Coronary artery (tissue), 2 donors: ENCODE measurements at regions not wholly inside any gene's neighbourhood (a gene's known extent, or its start where the extent isn't known, plus 50 kb on each side); places are given as distances from the start of the nearest gene placed in this dataset.

Experiments used
- DNase-seq: peaks from one replicate; pipeline ENCODE4 v3.0.0-alpha.2; 2017; ENCODE audit warnings: low spot score
- H3K27ac ChIP-seq, 2 donors: fragments of 200-600 bp; sonication (generic); one replicate each; pipeline ENCODE4 v1.5.1; 2016 to 2019
- H3K4me3 ChIP-seq: fragments of 200-600 bp; sonication (generic); 2 replicates; pipeline ENCODE4 v1.5.1; 2016; ENCODE audit warnings: mild to moderate bottlenecking, moderate library complexity
- TF ChIP-seq, protein P1 (sequence below): fragments of 200-600 bp; sonication (generic); IDR thresholded peaks from one replicate; pipeline ENCODE4 v1.5.1; 2019; ENCODE audit warnings: antibody characterized with exemption

DNA sequence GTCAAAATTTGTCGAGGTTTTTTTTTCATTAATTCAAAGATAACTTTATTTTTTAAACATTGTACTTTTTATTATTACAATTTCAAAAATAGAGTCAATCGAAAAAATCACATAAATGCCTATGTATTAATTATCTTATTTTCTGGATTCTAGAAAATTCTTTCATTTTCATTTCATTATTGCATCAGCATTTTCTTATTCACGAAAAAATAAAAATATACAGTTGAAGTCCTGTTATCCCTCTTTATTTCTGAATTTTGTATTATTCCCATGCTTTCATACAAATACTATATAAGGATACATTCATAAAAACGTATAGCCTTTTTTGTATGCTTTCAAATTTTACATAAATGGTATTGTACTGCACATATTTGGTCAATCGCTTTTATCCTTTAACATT lies 681.0 kb upstream of the USP24 start:
- no peak for DNase-seq
- Histone ChIP-seq H3K4me3 (no peak overlapping the region), H3K27ac (no peak overlapping the region)
- TF ChIP-seq, protein P1, sequence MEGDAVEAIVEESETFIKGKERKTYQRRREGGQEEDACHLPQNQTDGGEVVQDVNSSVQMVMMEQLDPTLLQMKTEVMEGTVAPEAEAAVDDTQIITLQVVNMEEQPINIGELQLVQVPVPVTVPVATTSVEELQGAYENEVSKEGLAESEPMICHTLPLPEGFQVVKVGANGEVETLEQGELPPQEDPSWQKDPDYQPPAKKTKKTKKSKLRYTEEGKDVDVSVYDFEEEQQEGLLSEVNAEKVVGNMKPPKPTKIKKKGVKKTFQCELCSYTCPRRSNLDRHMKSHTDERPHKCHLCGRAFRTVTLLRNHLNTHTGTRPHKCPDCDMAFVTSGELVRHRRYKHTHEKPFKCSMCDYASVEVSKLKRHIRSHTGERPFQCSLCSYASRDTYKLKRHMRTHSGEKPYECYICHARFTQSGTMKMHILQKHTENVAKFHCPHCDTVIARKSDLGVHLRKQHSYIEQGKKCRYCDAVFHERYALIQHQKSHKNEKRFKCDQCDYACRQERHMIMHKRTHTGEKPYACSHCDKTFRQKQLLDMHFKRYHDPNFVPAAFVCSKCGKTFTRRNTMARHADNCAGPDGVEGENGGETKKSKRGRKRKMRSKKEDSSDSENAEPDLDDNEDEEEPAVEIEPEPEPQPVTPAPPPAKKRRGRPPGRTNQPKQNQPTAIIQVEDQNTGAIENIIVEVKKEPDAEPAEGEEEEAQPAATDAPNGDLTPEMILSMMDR, result no peak

DNA sequence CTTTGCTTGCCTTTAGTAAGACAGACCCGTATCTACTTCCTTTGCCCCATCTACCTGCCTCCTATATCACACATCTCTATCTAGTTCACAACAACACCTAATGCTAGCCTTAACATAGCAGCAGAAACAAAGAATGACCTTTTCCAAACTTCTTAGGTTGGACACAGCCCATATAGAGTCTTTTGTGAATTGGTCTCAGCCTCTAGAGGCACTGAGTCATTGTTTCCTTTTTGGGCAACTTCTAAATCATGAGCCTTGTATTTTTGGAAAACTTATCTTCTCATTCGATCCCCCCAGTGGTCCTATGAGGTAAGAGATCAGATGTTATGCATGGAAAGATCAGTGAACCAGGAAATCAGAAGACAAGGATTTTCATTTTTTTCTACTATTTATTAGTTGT lies 679.4 kb upstream of the USP24 start:
- no peak for DNase-seq
- no peak overlapping the region for H3K4me3 ChIP-seq
- no peak overlapping the region for H3K27ac ChIP-seq
- TF ChIP-seq, protein P1, result no peak

DNA sequence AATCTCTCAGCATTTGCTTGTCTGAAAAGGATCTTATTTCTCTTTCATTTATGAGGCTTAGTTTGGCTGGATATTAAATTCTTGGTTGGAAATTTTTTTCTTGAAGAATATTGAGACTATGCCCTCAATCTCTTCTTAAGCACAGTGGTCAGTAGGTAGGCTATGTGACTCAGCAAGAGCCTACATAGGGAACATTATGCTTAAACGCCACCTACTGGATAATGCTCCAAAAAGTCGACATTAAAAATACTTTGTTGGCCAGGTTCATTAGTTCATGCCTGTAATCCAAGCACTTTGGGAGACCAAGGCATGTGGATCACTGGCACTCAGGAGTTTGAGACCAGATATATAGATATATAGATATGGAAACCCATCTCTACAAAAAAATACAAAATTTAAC lies 678.0 kb upstream of the USP24 start:
- TF ChIP-seq, protein P1, result no peak
- Histone ChIP-seq H3K27ac (no peak overlapping the region), H3K4me3 (no peak overlapping the region)
- DNase-seq, result no peak

DNA sequence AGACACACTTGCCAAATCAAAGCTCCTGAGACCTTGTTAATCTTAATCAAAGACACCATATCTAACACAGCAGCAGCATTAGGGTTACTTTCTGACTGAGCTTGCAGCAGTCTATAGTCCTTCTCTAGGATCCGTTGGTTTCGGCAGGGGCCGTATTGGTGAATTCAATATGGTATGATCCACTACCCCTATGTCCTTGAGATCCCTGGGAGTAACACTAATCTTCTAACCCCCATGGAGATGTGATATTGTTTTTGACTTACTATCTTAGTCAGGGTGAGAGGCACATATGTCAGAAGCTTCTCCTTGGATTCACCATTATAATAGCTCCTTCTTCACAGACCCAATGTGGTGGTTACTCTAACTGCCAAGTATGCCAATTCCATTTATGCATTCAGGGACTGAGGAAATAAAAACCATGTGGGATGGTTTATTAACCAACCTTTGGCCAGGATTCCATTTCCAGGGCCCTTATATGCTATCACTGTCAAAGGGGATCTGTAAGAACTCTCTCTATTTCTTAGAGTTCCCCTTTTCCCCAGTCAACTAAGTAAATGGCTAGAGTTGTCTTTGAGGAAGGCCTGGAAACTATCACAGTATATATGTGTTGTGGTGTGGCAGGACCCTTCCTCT lies 673.6 kb upstream of the USP24 start:
- Histone ChIP-seq H3K27ac (no peak overlapping the region), H3K4me3 (no peak overlapping the region)
- TF ChIP-seq, protein P1, result no peak
- DNase-seq, result no peak

DNA sequence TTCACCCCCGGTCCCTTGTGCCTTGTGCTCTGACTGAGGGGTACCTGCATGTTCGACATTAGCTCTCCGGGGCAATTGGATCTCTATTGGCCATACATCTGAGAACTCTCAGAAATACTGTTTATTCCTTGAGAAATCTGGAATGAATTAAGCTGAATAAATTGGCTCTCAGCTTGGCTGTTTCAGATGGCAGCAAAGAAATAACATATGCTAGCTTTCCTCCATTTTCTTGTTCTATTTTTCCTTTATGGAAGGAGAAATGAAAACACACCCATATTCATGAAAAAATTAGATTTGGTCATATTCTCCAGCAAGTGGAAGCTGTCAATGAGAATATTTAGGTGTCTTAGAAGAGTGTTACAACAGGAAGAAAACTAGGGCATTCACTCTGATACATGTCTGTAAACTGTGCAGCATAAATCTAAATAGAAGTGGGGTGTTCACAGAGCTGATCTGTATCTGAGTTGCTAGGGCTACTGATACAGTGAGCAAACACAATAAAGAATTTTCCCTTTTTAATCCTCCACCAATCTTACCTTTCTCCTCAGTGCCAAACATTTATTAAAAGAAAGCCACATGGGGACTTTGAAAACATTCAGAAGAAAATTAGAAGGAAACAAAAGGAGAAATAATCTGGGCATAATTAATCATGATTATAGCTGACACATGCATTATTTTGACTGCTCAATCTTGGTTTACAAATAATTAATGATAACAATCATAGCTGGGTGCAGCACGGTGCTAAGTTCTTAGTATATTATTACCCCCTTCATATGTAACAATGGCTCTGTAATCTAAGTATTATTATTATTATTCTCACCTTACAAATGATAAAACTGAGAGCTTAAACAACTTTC lies 671.9 kb upstream of the USP24 start:
- TF ChIP-seq, protein P1, result no peak
- no peak for DNase-seq
- no peak overlapping the region for H3K4me3 ChIP-seq
- no peak overlapping the region for H3K27ac ChIP-seq

DNA sequence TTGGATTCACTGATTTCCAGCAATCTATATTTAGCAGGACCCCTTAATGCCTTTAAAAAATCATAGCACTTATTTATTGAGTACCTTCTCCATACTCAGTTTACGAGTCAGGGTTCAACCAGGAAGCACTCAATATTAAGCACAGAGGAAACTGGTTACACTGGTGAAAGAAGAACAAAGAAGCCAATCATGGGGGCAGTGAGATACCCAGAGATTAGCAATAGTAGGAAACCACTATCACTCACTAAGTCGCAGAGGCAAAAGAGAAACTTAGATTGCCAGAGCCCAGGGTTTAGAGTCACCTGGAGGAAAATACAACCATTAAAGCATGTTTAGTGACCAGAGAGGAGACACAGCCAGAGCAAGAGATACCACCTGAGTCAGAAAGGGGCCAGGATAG lies 670.5 kb upstream of the USP24 start:
- Histone ChIP-seq H3K27ac (no peak overlapping the region), H3K4me3 (no peak overlapping the region)
- DNase-seq, result no peak
- TF ChIP-seq, protein P1, result no peak

DNA sequence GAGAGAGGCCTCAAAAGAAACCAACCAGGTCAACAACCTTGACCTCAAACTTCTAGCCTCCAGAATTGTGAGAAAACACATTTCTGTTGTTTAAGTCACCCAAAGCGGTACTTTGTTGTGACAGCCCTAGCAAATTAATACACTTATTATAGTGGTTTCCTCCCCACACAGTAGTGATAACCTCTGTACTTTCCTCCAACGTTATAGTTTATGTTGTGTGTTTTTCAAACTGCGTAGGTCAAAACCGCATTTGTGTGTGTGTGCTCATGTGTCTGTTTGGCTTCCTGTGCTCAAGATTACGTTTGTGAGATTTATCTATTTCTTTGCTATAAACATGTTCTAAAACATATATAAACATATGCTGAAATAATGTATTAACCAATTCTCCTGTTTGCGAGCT lies 667.8 kb upstream of the USP24 start:
- no peak for DNase-seq

More for the DNA sequence above, 667.8 kb upstream of the USP24 start:
- TF ChIP-seq, protein P1, result no peak
- H3K4me3 ChIP-seq, result no peak overlapping the region
- no peak overlapping the region for H3K27ac ChIP-seq
